Keratinocyte (primary cell): ENCODE measurements at regions not wholly inside any gene's neighbourhood (a gene's known extent, or its start where the extent isn't known, plus 50 kb on each side); places are given as distances from the start of the nearest gene placed in this dataset.

ENCODE experiments used
- DNase-seq: peaks from one replicate; pipeline ENCODE4 v3.0.0-alpha.2; 2011; ENCODE audit warnings: low read depth, missing footprints, low spot score
- FAIRE-seq: peaks from 2 replicates; lab custom pipeline; 2011; peaks lifted over from hg19 to GRCh38; lab: Jason Lieb, UNC
- H2AFZ ChIP-seq: 2 replicates; pipeline ENCODE4 v1.6.0; 2012; ENCODE audit warnings: low read length, control low read depth, inconsistent platforms; ENCODE audit not compliant: control insufficient read depth
- H3K27ac ChIP-seq: 2 replicates; pipeline ENCODE4 v1.5.1; 2011; ENCODE audit warnings: low read length; ENCODE audit not compliant: control insufficient read depth, insufficient read depth
- H3K27me3 ChIP-seq: 3 replicates; pipeline ENCODE4 v1.6.0; 2011; ENCODE audit warnings: low read length; ENCODE audit not compliant: control insufficient read depth, insufficient read depth; ENCODE audit errors: extremely low read depth
- H3K36me3 ChIP-seq, 2 experiments: 2 replicates in 1 of 2; 3 replicates in 1 of 2; pipeline ENCODE4 v1.5.1; 2011; ENCODE audit warnings: low read length in 2 of 2, mild to moderate bottlenecking in 1 of 2; ENCODE audit not compliant: control insufficient read depth in 2 of 2, insufficient read depth in 2 of 2; ENCODE audit errors: extremely low read depth in 1 of 2
- H3K4me1 ChIP-seq: 3 replicates; pipeline ENCODE4 v1.5.1; 2011; ENCODE audit warnings: low read length; ENCODE audit not compliant: control insufficient read depth, insufficient read depth; ENCODE audit errors: extremely low read depth
- H3K4me2 ChIP-seq: 3 replicates; pipeline ENCODE4 v1.6.0; 2011; ENCODE audit warnings: low read depth, low read length; ENCODE audit not compliant: control insufficient read depth, insufficient read depth; ENCODE audit errors: extremely low read depth
- H3K4me3 ChIP-seq, 3 experiments: fragments of 200-600 bp in 1 of 3; sonication (generic) in 1 of 3; 2 replicates in 2 of 3; 3 replicates in 1 of 3; pipeline ENCODE4 v1.5.1; 2011 to 2016; ENCODE audit warnings: low read length in 3 of 3, mild to moderate bottlenecking in 3 of 3, control low read depth in 2 of 3, inconsistent platforms in 1 of 3, low read depth in 1 of 3, mixed read lengths in 1 of 3, mixed run types in 1 of 3, moderate library complexity in 1 of 3; ENCODE audit not compliant: control insufficient read depth in 2 of 3, insufficient read depth in 2 of 3; ENCODE audit errors: extremely low read depth in 1 of 3
- H3K79me2 ChIP-seq: 2 replicates; pipeline ENCODE4 v1.6.0; 2012; ENCODE audit warnings: low read length; ENCODE audit not compliant: control insufficient read depth, insufficient read depth
- H3K9ac ChIP-seq: 3 replicates; pipeline ENCODE4 v1.6.0; 2011; ENCODE audit warnings: low read length; ENCODE audit not compliant: control insufficient read depth, insufficient read depth; ENCODE audit errors: extremely low read depth
- H3K9me1 ChIP-seq: 3 replicates; pipeline ENCODE4 v1.6.0; 2011; ENCODE audit warnings: low read length; ENCODE audit not compliant: control insufficient read depth, insufficient read depth; ENCODE audit errors: extremely low read depth
- H3K9me3 ChIP-seq: 2 replicates; pipeline ENCODE4 v1.5.1; 2012; ENCODE audit warnings: low read depth, low read length; ENCODE audit not compliant: control insufficient read depth
- H4K20me1 ChIP-seq: 3 replicates; pipeline ENCODE4 v1.6.0; 2011; ENCODE audit warnings: low read length; ENCODE audit not compliant: control insufficient read depth, insufficient read depth; ENCODE audit errors: extremely low read depth
- CTCF ChIP-seq, 3 experiments: IDR thresholded peaks in 1 of 3; conservative IDR thresholded peaks in 1 of 3; optimal IDR thresholded peaks in 1 of 3; 2 replicates in 2 of 3; 3 replicates in 1 of 3; pipeline versions ENCODE3 to v1.5.1; 2011; ENCODE audit warnings: low read length in 3 of 3, mild to moderate bottlenecking in 3 of 3, moderate library complexity in 2 of 3, control low read depth in 1 of 3, inconsistent platforms in 1 of 3; ENCODE audit not compliant: insufficient read depth in 2 of 3; ENCODE audit errors: extremely low read depth in 1 of 3
- EZH2 ChIP-seq: IDR thresholded peaks from one replicate; pipeline ENCODE4 v1.6.1; 2012; ENCODE audit warnings: inconsistent platforms, mild to moderate bottlenecking, low read length, moderate library complexity
- dilution Hi-C: fragments of 300-500 bp; cut with MboI; formaldehyde crosslinking; loops from one replicate; pipeline ENCODE4 v1.7.0; 2020; ENCODE audit warnings: low sequenced_read_pairs; ENCODE audit not compliant: extremely low pct_ligation_motif_present

GRCh38 chr18:33944493-33944892, 280.2 kb downstream of the NOL4 start:
- H3K9me1 ChIP-seq, result no peaks in the 10 kb centered on the region
- no peaks in the 10 kb centered on the region for H3K4me1 ChIP-seq
- no peak overlapping the region for H3K4me2 ChIP-seq
- dilution Hi-C loops, result no loop called here
- H3K27me3 ChIP-seq, result no peaks in the 10 kb centered on the region
- TF ChIP-seq EZH2, result no peak
- TF ChIP-seq CTCF (optimal IDR thresholded peaks at IDR 0.05 in 1 of 3, IDR thresholded peaks at IDR 0.05 in 1 of 3, conservative IDR thresholded peaks at IDR 0.05 in 1 of 3; ENCODE audit: extremely low read depth in 1 of 3, insufficient read depth in 2 of 3, low read length in 3 of 3), result no peak
- no peaks in the 10 kb centered on the region for H3K36me3 ChIP-seq
- H2AFZ ChIP-seq, result no peak overlapping the region
- FAIRE-seq (no peak), DNase-seq (no peak)
- H3K79me2 ChIP-seq, result no peaks in the 10 kb centered on the region
- no peak overlapping the region for H3K4me3 ChIP-seq
- no peak overlapping the region for H3K27ac ChIP-seq
- H3K9me3 ChIP-seq, result no peaks in the 10 kb centered on the region
- no peaks in the 10 kb centered on the region for H4K20me1 ChIP-seq
- H3K9ac ChIP-seq, result no peak overlapping the region

GRCh38 chr18:33937270-33937816, 287.4 kb downstream of the NOL4 start:
- no peak for DNase-seq
- dilution Hi-C loops, result no loop called here
- H3K4me3 ChIP-seq, result no peak overlapping the region
- H3K36me3 ChIP-seq, result no peaks in the 10 kb centered on the region
- H2AFZ ChIP-seq, result no peak overlapping the region
- H3K27ac ChIP-seq, result no peak overlapping the region
- FAIRE-seq, result no peak
- no peaks in the 10 kb centered on the region for H4K20me1 ChIP-seq
- no peak overlapping the region for H3K9ac ChIP-seq
- H3K4me1 ChIP-seq, result no peaks in the 10 kb centered on the region
- H3K79me2 ChIP-seq, result no peaks in the 10 kb centered on the region
- no peak overlapping the region for H3K4me2 ChIP-seq
- H3K9me3 ChIP-seq, result no peaks in the 10 kb centered on the region
- no peaks in the 10 kb centered on the region for H3K27me3 ChIP-seq
- H3K9me1 ChIP-seq, result no peaks in the 10 kb centered on the region
- no peak for TF ChIP-seq EZH2
- TF ChIP-seq CTCF (optimal IDR thresholded peaks at IDR 0.05 in 1 of 3, IDR thresholded peaks at IDR 0.05 in 1 of 3, conservative IDR thresholded peaks at IDR 0.05 in 1 of 3; ENCODE audit: extremely low read depth in 1 of 3, insufficient read depth in 2 of 3, low read length in 3 of 3), result no peak
